ENCODE measurements at regions not wholly inside any gene's neighbourhood (a gene's known extent, or its start where the extent isn't known, plus 50 kb on each side); places are given as distances from the start of the nearest gene placed in this dataset.

DNA sequence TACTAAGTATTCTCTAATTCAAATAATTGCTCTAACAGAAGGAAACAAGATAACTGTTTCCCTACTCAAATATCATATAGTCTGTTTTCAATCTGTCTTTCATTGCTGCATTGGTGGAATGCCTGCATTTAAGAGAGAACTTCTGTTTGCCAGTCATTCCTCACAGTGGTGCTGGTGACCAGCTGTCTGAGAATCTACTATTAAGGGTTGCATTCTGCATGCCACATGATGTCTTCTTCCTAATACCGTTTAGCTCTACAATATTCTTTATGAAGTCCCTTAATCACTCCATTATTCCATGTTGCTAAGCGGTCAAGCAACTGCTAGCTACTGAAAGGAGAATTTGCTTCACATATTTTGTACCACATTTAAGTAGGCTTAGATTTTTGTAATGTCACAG is 167.1 kb upstream of the CENPE start:
- TF ChIP-seq, protein P1, sequence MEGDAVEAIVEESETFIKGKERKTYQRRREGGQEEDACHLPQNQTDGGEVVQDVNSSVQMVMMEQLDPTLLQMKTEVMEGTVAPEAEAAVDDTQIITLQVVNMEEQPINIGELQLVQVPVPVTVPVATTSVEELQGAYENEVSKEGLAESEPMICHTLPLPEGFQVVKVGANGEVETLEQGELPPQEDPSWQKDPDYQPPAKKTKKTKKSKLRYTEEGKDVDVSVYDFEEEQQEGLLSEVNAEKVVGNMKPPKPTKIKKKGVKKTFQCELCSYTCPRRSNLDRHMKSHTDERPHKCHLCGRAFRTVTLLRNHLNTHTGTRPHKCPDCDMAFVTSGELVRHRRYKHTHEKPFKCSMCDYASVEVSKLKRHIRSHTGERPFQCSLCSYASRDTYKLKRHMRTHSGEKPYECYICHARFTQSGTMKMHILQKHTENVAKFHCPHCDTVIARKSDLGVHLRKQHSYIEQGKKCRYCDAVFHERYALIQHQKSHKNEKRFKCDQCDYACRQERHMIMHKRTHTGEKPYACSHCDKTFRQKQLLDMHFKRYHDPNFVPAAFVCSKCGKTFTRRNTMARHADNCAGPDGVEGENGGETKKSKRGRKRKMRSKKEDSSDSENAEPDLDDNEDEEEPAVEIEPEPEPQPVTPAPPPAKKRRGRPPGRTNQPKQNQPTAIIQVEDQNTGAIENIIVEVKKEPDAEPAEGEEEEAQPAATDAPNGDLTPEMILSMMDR (IDR thresholded peaks at IDR 0.05) = no peak
- TF ChIP-seq POLR2A (IDR thresholded peaks at IDR 0.05) = no peak

Data from stomach (tissue), 4 donors.